ENCODE measurements at regions not wholly inside any gene's neighbourhood (a gene's known extent, or its start where the extent isn't known, plus 50 kb on each side); places are given as distances from the start of the nearest gene placed in this dataset.
"Not testable (repeated sequence)": the region's sequence is repeated elsewhere in the genome, so short reads cannot be mapped to it uniquely, and the experiment has no call there.

- TF ChIP-seq EZH2phosphoT487 (IDR thresholded peaks at IDR 0.05; ENCODE audit: low read depth) (no peak), CTCF (IDR thresholded peaks at IDR 0.05; ENCODE audit: low read depth, low read length) (no peak)
- no peaks in the 10 kb centered on the region for H3K79me2 ChIP-seq (ENCODE audit: low read length)
- H3K4me2 ChIP-seq (ENCODE audit: low read length) = no peak overlapping the region
Measured at GRCh38 chr14:100007254-100007653, 58.0 kb upstream of the EVL start.

DNA sequence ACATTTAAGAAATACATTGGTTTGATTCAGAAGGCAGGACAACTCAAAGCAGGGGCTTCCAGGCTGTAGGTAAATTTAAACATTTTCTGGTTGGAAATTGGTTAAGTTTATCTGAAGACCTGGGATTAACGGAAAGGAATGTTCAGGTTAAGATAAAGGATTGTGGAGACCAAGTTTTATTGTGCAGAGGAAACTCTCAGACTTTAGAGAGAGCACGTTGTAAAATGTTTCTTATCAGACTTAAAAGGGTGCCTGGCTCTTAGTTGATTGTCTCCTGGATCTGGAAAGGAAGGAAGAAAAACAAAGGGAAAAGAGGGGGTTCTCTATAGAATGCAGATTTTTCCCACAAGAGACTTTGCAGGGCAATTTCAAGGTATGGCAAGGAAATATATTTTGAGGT lies 55.4 kb upstream of the EVL start:
- H3K27me3 ChIP-seq (ENCODE audit: low read depth, low read length); H3K27ac ChIP-seq (ENCODE audit: low read length); H3K4me2 ChIP-seq (ENCODE audit: low read length): not testable (repeated sequence)

More at GRCh38 chr14:100007254-100007653, 58.0 kb upstream of the EVL start:
- Histone ChIP-seq H3K36me3 (replicated peaks; ENCODE audit: low read depth, low read length) (peaks cover 3% of the 10 kb centered on the region), H3K4me1 (ENCODE audit: low read length) (peaks cover 14% of the 10 kb centered on the region), H2AFZ (ENCODE audit: low read depth, low read length) (no peak overlapping the region), H3K27ac (ENCODE audit: low read length) (no peak overlapping the region), H3K4me3 (ENCODE audit: low read length) (no peak overlapping the region), H3K27me3 (ENCODE audit: low read depth, low read length) (no peaks in the 10 kb centered on the region), H3K9ac (ENCODE audit: low read length) (no peak overlapping the region), H4K20me1 (ENCODE audit: insufficient read depth, low read length) (no peaks in the 10 kb centered on the region), H3K9me3 (ENCODE audit: insufficient read depth, low read length) (peaks cover 11% of the 10 kb centered on the region; the same call in 1 of the 2 replicates)

GRCh38 chr14:100010679-100011078 lies 54.5 kb upstream of the EVL start:
- Histone ChIP-seq H4K20me1 (ENCODE audit: insufficient read depth, low read length) (no peaks in the 10 kb centered on the region), H3K4me2 (ENCODE audit: low read length) (no peak overlapping the region), H3K79me2 (ENCODE audit: low read length) (0 out of 2 replicates have a peak, but pooled peaks cover 2% of the 10 kb centered on the region), H3K9ac (ENCODE audit: low read length) (no peak overlapping the region), H3K9me3 (ENCODE audit: insufficient read depth, low read length) (no peaks in the 10 kb centered on the region), H2AFZ (ENCODE audit: low read depth, low read length) (no peak overlapping the region), H3K27me3 (ENCODE audit: low read depth, low read length) (no peaks in the 10 kb centered on the region), H3K4me3 (ENCODE audit: low read length) (no peak overlapping the region), H3K4me1 (ENCODE audit: low read length) (peaks cover 27% of the 10 kb centered on the region), H3K27ac (ENCODE audit: low read length) (no peak overlapping the region), H3K36me3 (replicated peaks; ENCODE audit: low read depth, low read length) (no peaks in the 10 kb centered on the region)
- no peak for TF ChIP-seq CTCF (IDR thresholded peaks at IDR 0.05; ENCODE audit: low read depth, low read length)
- no peak for TF ChIP-seq EZH2phosphoT487 (IDR thresholded peaks at IDR 0.05; ENCODE audit: low read depth)

More for the DNA sequence above, 55.4 kb upstream of the EVL start:
- H3K4me3 ChIP-seq (ENCODE audit: low read length); H3K9me3 ChIP-seq (ENCODE audit: insufficient read depth, low read length); H4K20me1 ChIP-seq (ENCODE audit: insufficient read depth, low read length); H3K79me2 ChIP-seq (ENCODE audit: low read length); H3K36me3 ChIP-seq (replicated peaks; ENCODE audit: low read depth, low read length); H2AFZ ChIP-seq (ENCODE audit: low read depth, low read length); H3K9ac ChIP-seq (ENCODE audit: low read length): not testable (repeated sequence)
- peaks cover 18% of the 10 kb centered on the region for H3K4me1 ChIP-seq (ENCODE audit: low read length)

- Histone ChIP-seq H3K4me1 (ENCODE audit: low read length) (peaks cover 27% of the 10 kb centered on the region), H3K27ac (ENCODE audit: low read length) (no peak overlapping the region), H3K9ac (ENCODE audit: low read length) (no peak overlapping the region), H4K20me1 (ENCODE audit: insufficient read depth, low read length) (no peaks in the 10 kb centered on the region), H3K9me3 (ENCODE audit: insufficient read depth, low read length) (no peaks in the 10 kb centered on the region), H3K27me3 (ENCODE audit: low read depth, low read length) (no peaks in the 10 kb centered on the region), H2AFZ (ENCODE audit: low read depth, low read length) (no peak overlapping the region), H3K4me3 (ENCODE audit: low read length) (no peak overlapping the region), H3K79me2 (ENCODE audit: low read length) (0 out of 2 replicates have a peak, but pooled peaks cover 2% of the 10 kb centered on the region), H3K36me3 (replicated peaks; ENCODE audit: low read depth, low read length) (no peaks in the 10 kb centered on the region), H3K4me2 (ENCODE audit: low read length) (no peak overlapping the region)
- no peak for TF ChIP-seq EZH2phosphoT487 (IDR thresholded peaks at IDR 0.05; ENCODE audit: low read depth)
- TF ChIP-seq CTCF (IDR thresholded peaks at IDR 0.05; ENCODE audit: low read depth, low read length) = no peak
Measured at GRCh38 chr14:100011628-100012325, 53.4 kb upstream of the EVL start.
